Glomerular visceral epithelial cell (primary cell): ENCODE measurements at regions not wholly inside any gene's neighbourhood (a gene's known extent, or its start where the extent isn't known, plus 50 kb on each side); places are given as distances from the start of the nearest gene placed in this dataset.

ENCODE experiments used
- DNase-seq: peaks from one replicate; pipeline ENCODE4 v3.0.0-alpha.2; 2016; ENCODE audit errors: extremely low spot score

DNA sequence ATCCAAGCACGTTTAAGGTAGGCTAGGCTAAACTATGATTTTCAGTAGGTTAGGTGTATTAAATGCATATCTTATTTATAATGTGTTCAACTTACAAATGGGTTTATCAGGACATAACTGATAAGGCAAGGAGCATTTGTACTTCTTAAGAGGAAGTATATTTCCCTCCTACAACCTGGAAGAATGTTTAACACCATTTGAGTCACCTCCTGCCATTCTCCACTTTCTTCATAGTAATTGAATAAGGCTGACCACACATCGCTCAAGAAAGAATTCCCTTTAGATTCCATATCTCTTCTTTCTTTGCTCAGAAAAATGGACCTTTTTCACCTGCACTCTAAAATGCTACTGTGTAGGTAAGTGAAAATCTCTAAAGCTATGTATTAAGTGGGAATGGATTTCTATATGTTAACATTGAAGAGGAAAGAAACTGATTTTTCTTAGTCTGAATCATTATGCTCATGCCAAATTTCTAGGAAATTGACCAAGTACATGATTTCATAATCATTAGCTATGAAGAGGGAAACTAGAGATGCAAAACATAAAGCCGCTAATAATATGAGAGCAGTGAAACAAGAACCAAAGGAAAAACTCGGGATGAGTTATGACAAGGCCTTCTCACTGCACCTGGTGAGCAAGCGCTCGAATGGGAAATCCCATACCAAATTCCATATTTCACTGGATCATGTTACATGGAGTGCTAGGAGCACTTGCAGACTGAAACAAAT, 210.4 kb downstream of the ALDH8A1 start:
- peak; percentile 11 for DNase-seq

GRCh38 chr6:134738211-134738885, 211.6 kb downstream of the ALDH8A1 start:
- DNase-seq: no peak

GRCh38 chr6:134735461-134735860, 214.4 kb downstream of the ALDH8A1 start:
- peak; percentile 37 for DNase-seq

DNA sequence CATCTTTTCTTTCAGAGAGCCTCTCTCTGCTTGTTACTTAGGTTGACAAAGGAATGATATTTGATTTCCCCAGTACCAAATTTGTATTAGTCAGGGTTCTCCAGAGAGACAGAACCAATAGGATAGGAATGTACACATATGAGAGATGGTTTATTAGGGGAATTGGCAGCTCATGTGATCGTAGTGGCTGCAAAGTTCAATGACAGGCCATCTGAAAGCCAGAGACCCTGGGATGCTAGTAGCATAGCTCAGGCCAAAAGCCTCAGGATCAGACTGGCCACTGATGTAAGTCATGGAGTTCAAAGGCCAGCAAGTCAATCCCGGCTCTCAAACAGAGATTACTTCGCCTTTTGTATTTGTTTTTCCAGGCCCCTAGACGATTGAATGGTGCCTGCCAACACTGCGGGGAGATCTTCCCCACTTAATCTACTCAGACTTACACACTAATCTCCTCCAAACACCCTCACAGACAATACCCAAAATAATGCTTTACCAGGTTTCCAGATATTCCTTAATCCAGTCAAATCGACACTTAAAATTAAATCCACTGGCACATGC, 215.5 kb downstream of the ALDH8A1 start:
- no peak for DNase-seq

GRCh38 chr6:134733801-134734200, 216.1 kb downstream of the ALDH8A1 start:
- DNase-seq: no peak

GRCh38 chr6:134732763-134733162, 217.1 kb downstream of the ALDH8A1 start:
- no peak for DNase-seq

GRCh38 chr6:134731615-134732014, 218.3 kb downstream of the ALDH8A1 start:
- no peak for DNase-seq

- DNase-seq: no peak
These were observed 219.9 kb downstream of the ALDH8A1 start for GRCh38 chr6:134730013-134730412.

- DNase-seq: no peak
These were observed 220.3 kb downstream of the ALDH8A1 start for GRCh38 chr6:134729561-134729960.

DNA sequence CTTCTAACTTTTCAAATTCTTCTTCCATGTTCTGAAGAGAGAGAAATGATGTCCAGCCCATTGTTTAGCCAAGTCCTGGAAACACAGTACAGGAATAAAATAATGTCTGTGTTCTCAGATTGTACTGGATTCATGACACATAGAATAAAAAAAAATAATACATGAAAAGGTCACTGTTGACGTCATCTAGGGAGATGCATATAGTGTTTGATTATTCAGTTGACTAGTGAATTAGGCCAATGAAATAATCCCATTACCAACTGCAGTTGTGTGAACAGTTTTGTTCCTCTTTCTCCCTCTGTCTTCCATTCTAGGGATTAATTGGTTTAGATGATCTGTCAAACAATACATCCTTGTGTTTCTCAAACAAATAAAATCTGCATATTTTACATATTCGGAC, 222.8 kb downstream of the ALDH8A1 start:
- DNase-seq: no peak

DNA sequence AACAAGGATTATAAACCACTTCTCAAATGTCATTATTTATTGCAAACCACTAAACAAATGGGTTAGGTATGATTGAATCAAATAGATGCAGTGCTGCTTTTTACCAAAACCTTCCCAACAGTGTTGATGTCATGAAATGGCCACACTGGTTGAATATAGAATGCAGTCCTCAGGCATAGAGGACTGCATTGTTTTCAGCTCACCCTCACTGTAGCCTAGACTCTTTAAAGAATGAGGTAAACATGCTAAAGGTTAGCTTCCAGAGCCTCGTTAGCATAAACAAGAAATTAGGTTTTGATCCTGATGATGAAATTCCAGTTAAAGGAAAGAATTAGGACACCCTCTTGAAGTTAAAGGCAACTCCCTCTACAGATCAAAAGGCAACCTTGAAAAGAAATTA, 224.3 kb downstream of the ALDH8A1 start:
- DNase-seq: no peak

DNA sequence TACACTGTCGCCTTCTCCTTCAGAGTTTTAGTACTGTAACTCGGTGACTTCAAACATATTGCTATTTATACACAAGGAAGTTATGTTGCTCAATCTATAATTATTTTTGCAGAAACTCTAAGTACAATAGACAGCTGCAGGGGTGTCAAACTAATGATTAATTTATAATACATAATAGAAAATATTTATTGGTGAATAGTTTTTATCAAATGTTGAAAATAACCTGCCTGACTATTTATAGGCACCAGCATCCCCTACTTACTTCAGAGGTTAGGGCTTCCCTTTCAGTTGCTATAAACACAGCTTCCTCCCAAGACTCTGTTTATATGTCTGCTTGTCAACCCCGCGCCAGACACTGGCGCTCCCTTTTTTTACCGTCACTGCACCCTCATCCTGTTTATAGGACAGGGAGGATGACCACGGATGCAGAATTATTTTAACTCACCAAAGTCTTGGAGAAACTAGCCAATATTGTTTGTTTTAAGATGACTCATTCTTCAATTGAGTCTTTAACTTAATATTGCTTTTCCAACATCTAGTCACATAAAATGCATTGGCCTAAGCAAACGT, 225.0 kb downstream of the ALDH8A1 start:
- no peak for DNase-seq

DNA sequence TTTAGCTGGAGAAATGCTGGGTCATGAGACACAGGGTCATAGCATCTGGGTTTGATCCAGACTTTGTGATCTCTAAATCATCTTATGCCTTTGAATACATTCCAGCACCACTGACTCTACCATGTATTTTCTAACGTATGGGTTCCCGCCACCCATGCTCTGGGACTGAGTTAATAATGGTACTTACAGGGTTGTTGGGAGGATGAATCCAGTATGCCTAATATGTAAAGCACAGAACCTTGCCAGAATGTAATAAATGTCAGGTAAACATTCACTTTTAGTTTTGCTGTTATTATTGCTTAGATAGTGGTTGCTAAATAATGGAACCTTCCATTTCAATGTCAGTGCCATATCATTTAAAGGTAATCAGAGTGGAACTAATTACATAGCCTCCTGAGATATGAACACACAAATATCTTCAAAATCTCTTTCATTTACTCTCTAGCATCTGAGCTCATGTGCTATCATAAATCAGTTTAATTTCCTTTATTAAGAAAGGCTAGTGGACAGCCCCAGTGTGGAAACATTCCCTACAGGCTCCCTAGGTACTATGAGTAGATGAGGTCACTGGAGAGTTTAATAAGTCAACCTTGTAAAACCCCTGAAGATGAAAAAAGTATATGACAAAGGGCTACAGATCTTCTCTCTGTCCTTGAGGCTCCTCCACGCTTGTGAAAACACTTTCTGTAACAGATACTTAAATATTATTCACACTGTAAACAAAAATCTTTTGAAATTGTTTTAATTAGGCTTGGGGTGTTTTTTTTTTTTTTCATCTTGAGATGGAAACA, 226.6 kb downstream of the ALDH8A1 start:
- DNase-seq: no peak

DNA sequence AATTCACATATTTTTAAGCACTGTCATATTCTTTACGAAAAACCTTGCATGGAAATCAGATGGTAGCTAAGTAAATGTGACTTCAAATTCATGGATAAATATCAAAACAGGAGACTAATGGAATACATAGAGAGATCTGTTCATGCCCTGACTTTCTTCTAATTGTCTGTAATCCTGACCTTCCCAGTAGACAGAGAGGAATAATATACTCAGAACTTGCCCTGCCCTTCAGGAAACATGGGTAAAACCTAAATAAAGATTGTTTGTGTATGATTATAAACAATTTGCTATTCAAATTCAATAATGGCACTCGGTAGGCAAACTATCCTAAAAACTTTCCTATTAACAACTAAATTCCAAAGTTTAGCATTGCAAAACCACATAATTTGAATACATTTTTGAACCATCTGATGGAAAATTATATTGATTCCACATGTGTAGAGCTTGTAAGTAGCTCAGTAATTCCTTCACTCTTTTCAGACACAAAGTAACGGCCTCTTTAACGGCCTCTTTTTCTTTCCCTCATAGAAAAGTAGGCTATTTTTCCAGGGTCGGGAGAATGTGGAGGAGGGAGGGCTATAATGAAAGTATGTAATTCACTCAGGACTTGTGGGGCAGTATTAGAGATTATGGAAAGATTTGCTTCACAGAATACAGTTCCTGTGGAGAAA, 227.6 kb downstream of the ALDH8A1 start:
- DNase-seq: no peak

- no peak for DNase-seq
These were observed 228.9 kb downstream of the ALDH8A1 start for GRCh38 chr6:134721060-134721405.

- DNase-seq: no peak
These were observed 229.4 kb downstream of the ALDH8A1 start for GRCh38 chr6:134720353-134721059.

DNA sequence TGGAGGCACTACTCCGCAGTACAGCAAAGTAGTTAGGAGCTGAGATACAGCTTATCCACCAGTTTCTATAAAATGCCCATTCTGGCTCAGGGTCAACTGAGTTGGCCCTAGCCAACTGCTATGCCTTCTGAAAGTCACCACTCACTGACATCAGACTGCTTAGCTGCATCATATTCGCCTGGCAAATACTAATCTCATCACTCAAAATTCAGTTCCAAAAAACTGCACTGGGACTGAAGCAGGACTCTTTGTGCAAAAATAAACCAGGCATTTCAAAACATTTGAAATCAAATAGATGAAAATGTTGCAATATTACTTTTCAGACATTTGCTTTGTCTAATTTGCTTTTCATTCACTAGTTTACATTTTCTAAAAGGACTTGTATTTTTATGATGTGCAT, 230.0 kb downstream of the ALDH8A1 start:
- DNase-seq: no peak

DNA sequence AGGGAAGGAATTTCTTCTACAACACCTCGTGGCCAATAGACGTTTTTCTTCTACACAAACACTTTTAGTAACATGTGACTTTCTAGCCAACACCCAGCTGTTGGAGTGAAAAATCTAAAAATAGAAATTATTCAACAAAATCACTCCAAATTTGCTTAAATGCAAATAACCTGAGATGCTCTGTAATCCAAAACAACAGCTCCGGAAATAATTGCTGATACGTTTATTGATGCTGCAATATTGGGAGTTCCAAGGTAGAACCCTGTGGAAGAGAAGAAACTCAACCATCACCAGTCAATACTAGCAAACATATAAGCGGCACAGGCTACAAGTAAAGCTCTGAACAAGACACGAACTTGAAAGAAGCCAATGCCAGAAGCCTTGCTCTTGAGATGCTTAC, 230.6 kb downstream of the ALDH8A1 start:
- DNase-seq: no peak

GRCh38 chr6:134714679-134715078, 235.2 kb downstream of the ALDH8A1 start:
- DNase-seq: peak; percentile 64

DNA sequence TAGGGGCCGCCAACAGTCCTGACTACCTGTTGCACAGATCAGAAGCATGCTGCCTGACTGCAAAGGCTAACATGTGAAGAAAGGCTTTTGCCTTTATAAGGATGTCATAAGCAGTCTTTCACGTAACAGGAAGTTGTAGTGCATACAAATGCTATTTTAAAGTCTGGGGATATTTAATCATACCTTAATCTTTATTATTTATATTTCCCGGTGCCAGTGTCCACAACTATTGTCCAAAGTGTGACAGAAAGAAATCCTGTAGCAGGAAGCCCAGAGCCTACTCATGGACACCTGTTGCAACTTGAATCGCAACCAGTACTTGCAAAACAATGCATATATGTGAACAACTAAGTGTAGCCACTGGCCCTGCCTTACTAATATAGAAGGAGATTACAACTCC, 235.8 kb downstream of the ALDH8A1 start:
- DNase-seq: no peak

DNA sequence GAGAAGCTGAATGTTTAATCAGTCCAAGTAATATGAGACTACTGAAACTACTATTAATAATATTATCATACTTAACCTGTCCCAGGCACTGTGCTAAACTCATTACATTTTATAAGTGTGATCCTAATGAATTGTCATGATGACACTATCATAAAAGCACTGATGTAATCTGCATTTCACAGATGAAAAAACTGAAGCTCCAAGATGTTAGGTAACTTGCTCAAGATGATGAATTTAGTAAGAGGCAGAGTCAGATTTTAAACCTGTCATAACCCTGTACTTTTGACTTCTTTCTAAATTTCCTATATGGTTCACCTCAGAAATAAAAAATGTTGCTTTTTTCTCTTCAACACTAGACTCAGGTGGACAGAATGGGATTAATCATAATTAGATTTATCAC, 237.6 kb downstream of the ALDH8A1 start:
- DNase-seq: no peak
